LHCN-M2 (cell line): ENCODE measurements at regions not wholly inside any gene's neighbourhood (a gene's known extent, or its start where the extent isn't known, plus 50 kb on each side); places are given as distances from the start of the nearest gene placed in this dataset.
"Not testable (repeated sequence)": the region's sequence is repeated elsewhere in the genome, so short reads cannot be mapped to it uniquely, and the experiment has no call there.

Experiments used
- DNase-seq: peaks from one replicate; pipeline ENCODE4 v3.0.0-alpha.2; 2012; ENCODE audit warnings: low read depth

- no peak for DNase-seq
These were observed 350.4 kb upstream of the CLINT1 start for GRCh38 chr5:158209219-158209908.

DNA sequence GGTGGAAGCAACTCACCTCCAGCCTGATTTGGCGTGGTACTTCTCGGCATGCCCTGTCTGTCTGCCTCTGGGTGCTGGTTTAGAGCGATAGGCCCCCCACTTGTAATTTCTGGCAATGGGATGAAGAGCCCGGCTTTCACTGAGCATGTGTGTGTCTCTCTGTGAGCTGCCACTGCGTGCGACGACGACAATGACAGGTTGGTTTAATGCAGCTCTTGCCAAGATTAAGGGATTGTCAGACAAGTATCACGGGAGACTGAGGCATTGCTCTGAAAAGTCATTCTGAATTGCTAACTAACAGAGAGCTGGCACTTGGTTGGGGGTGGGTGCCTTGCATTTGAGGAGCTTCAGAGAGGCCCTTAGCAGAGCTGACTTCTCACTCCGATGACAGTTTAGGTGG, 348.8 kb upstream of the CLINT1 start:
- no peak for DNase-seq

DNA sequence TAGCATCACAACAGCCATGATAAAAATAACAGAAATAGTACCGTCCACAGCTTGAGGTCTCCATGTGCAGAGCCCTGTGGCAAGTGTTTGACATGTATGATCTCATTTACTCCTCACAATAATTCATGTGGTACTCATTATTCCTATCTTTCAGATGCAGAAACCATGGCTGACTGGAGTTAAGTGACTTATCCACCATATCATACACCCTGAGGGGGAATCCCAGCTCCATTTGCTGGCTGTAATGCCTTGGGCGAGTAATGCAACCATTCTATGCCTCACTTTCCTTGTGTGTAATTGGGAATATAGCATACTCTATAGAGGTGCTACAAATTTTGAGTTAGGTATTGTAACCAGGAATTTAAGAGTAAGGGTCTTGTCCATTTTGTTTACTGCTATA, 347.0 kb upstream of the CLINT1 start:
- no peak for DNase-seq

GRCh38 chr5:158203261-158203660, 344.3 kb upstream of the CLINT1 start:
- no peak for DNase-seq

- no peak for DNase-seq
These were observed 343.9 kb upstream of the CLINT1 start for GRCh38 chr5:158202801-158203200.

DNA sequence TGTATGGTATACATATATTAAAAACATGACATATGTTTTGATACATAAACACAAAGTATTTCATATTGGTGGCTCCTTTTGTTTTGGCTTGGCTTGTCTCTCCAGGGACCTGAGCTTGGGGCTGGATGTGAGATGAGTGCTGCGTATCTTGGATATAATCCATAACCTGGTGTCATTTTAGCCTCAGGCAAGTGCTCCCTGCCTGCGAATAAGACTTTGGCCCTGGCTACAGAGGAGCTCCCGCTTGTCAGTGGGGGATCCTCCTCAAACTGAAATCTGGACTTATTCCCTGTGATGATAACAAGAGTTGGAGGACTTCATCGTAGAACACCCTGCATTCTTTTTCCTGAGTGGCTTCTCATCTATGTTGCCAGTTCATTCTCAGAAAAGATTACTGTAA, 341.7 kb upstream of the CLINT1 start:
- DNase-seq: no peak

DNA sequence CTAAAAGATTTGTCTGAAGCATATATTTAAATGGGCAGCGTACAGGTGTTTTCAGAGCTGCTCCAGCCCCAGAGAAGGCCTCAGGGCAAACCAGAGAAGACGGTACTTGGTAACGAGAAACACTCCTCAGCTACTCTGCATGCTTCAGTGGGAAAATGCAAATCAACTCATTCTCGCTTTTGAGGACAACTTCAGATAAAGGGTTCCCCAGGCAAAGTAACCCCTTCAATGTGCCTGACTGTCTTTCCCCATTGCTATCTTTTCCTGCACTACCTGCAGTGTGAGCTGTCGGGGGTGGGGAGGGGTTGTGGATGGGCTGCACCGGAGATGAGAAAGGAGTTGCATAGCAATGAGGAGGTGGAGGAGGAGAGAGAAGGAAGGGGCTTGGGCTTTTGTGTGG, 339.7 kb upstream of the CLINT1 start:
- DNase-seq: no peak

DNA sequence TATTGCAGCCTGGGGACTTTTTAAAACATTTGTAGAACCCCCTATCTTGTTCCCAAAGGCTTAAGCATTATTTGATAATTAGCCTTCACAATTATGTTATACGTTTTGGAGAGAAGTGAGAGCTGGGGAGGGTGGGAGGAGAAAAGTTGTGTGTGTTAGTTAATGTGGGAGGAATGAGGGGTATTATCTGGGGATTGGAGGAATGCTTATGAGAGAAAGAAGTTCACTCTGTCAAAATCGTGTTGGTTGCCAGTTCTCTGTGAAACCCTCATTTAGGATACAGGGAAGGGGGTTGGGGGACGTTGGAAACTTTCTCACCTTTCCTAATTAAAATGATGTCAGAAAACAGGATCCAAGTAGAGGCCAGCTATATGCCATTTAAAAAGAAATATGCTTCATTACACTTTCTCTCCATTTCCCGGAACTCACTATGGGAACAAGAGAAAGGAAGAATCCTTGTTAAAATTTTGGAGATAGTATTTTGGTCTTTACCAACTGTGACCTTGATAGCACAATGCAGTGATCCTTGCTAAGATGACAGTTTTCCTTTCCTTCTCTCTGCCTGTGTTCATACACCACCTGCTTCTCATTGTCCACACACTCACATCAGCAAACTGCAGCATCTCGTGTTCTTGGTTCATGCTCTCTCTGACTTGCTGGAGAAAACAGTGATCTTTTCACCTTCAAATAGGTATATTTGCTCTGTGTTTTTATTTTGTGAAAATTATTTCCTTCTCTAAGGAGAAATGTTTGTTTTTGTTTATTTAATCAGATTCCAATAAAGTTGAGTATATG, 336.7 kb upstream of the CLINT1 start:
- DNase-seq: no peak

DNA sequence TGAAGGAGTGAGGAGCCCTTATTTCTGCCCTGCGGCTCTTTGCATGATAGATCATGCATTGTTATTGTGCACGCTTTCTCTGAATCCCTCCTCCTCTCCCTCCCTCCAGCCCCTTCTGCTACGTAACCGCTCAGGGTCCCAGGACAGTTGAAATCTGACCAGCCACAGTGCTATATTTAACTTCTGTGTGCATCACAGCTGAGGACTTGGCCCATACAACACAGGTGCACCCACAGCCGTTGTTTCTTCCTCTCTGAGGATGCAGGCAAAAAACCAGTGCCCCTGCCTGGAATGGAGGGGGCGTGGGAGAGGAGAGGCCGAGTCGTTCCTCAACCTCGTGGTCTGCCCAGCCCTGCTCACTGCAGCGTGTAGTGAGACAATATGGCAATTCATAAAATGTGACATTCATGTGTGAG, 335.6 kb upstream of the CLINT1 start:
- DNase-seq: no peak

DNA sequence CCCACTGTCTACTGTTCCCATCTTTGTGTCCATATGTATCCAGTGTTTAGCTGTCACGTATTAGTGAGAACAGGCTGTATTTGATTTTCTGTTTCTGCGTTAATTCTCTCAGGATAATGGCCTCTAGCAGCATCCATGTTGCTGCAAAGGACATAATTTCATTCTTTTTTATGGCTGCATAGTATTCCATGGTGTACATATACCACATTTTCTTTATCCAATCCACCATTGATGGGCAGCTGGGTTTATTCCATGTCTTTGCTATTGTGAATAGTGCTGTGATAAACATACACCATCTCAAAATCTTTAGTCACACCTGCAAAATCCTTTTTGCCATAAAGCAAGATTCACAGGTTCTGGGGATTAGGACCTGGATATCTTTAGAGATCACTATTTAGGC, 334.4 kb upstream of the CLINT1 start:
- not testable (repeated sequence) for DNase-seq

DNA sequence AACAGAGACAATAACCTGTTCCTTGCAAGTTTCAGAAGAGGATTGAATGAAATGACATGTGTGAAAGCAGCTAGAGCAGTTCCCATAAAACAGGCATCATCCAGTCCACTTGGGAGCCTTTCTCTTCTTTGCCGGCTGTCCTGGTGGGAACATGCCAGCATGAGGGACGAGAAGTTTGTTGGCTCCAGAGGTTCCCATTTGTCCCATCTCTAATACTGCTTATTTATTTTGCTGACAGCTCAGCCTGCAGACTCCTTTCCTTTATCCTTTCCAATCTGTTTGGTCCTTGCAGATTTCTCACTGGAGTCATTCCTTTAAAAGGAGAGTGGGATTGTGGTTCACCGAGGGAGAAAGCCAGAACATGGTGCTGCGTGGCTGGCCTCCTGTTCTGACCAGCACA, 321.5 kb upstream of the CLINT1 start:
- DNase-seq: no peak

DNA sequence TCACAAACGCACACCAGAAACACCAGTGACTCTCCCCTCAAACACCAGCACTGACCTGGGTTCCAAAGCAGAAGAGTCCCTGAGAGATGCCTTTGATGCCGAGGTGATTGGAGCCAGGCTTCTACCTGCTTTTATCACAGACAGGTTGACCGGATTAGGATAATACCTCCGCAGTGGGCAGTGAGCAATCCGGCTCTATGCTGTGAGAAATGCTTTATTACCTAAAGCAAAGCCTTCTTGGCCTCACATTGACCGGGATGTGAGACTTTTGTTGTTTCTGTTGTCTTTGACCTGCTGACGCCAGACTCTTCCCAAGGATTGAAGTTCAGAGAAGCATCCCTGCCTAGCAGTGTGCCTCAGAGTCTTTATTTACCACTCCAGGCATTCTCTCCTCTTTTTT, 320.3 kb upstream of the CLINT1 start:
- DNase-seq: no peak

DNA sequence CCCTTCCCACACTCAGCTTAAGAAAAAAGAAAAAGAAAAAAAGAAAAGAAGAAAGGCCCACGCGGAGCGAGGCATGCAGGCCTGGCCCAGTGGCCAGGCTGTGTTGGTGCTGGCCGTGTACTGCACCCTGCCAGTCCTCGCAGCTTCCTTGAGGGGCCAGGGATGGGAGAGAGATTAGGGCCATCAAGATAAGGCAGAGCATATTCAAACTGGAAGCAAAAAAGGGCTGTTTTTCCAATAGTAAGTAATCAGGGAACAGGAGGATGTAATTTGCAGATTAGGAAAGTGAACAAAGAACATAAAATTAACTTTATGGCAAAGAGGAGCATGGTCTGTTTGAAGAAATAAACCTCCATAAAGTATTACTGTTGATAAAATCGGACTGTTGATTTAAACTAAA, 319.6 kb upstream of the CLINT1 start:
- DNase-seq: no peak

DNA sequence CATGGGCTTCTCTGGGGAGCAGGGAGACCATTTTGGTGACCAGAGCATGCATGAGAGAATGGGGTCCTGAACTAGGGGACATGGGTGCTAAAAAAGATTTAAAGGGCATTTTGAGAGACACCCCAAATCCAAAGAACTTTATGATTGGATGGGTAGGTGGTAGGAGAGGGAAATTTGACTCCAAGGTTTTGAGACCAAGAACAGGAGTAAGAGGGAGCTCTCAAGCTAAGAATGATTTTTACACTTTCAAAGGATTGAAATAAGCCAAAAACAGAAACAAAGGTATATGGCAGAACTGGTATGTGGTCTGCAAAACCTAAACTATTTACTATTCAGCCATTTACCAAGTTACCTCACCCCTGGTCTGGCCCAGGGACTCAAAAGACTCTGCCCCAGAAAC, 318.2 kb upstream of the CLINT1 start:
- DNase-seq: no peak

DNA sequence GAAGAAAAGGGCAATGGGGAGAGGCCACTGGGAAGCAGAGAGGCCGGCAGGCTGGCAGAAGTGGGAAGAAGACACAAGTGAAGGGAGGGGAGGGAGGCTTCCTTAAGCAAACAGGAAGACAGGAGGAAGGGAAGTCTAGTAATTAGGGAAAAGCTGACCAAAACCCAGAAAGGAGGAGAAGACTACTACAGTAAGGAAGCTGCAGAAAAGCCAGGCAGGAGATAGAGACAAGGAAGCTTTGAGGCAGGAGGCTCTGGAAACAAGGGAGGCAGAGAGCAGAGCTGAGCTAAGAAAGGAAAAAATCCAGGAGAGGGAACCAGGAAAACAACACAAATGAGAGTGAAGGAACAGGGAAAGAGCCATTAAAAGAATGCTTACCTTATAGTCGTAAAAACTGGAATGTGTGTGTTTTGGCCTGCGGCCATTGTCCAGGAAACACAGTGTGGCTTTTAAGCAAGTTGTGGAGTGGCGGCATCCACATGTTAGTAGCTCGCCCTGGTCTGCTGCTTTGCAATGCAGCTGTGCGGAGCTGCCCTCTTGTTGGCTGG, 317.1 kb upstream of the CLINT1 start:
- DNase-seq: no peak

- peak; percentile 54 for DNase-seq
These were observed 316.2 kb upstream of the CLINT1 start for GRCh38 chr5:158174918-158175851.

GRCh38 chr5:158174026-158174425, 315.1 kb upstream of the CLINT1 start:
- DNase-seq: no peak

DNA sequence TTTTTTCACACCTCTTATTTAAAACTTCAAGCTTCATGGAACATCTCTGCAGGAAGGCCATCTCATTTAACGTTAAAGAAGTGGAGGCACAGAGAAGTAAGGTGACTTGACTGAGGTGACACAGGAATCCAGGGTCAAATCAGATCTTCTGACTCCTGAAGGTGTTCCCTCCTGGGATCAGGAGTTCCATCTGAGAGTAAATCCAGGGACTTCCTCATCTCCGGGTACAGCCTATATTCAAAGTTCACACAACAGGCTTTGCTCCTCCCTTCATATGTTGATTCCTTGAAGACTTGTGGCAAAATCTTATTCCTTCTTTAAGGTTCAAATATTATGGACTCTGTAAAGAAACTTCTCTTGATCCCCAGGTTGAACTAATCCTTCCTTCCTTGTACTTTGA, 313.1 kb upstream of the CLINT1 start:
- DNase-seq: no peak

- DNase-seq: no peak
These were observed 311.6 kb upstream of the CLINT1 start for GRCh38 chr5:158170534-158170933.

- DNase-seq: no peak
These were observed 311.1 kb upstream of the CLINT1 start for GRCh38 chr5:158170060-158170459.

DNA sequence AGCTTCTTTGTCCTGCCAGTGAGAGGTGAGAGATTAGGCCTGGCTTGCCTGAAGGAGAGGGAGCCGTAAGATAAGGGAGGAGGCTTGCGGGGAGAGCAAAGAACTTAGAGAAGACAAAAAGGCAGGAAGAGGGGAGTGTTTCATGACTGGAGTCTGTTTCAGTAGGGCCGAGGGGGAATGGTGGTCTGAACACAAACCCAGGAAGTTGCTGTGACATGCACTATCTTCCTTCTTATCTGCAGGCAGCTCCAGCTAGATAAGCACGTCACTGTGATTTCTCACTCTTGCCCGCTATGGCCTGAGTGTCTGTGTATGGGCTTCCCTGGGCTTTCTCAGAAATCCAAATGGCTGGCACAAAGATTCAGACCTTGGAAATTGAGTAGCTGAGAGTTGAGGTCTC, 307.5 kb upstream of the CLINT1 start:
- no peak for DNase-seq

DNA sequence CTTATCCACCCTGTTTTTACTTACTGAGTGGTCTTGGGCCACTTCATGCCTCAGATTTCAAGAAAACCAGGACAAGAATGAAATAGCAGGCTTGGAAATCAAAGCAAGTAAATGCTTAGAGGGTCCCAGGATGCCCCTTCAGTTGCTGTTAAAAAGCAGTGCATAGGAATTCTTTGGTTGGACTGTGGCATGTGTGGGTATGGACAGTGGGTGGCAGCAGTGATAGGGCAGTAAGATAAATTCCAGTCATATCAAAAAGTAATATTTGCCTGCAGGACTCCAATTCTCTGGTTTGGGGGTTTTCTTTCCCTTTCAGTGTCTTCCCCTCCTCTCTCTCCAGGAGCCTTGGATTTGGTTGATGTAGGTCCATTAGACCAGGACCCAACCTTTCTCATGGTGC, 306.7 kb upstream of the CLINT1 start:
- no peak for DNase-seq
